Activated CD8-positive, alpha-beta memory T cell treated with anti-CD3 and anti-CD28 coated beads, Interleukin-2, amount 50 U/mL, for 24 hours (primary cell): ENCODE measurements at regions not wholly inside any gene's neighbourhood (a gene's known extent, or its start where the extent isn't known, plus 50 kb on each side); places are given as distances from the start of the nearest gene placed in this dataset.

Experiments used
- DNase-seq: peaks from one replicate; pipeline ENCODE4 v3.0.0-alpha.2; 2020; ENCODE audit errors: extremely low read depth

GRCh38 chr2:13014783-13015182, 298.0 kb downstream of the TRIB2 start:
- no peak for DNase-seq

- no peak for DNase-seq
Observed at GRCh38 chr2:13015532-13016320, 299.0 kb downstream of the TRIB2 start.

- no peak for DNase-seq
Observed at GRCh38 chr2:13018490-13018889, 301.8 kb downstream of the TRIB2 start.

- no peak for DNase-seq
Observed at GRCh38 chr2:13019781-13020180, 303.0 kb downstream of the TRIB2 start.

- DNase-seq = no peak
Observed at GRCh38 chr2:13020469-13020868, 303.7 kb downstream of the TRIB2 start.

GRCh38 chr2:13021470-13021957, 304.8 kb downstream of the TRIB2 start:
- no peak for DNase-seq

- no peak for DNase-seq
Observed at GRCh38 chr2:13030606-13031005, 313.9 kb downstream of the TRIB2 start.

GRCh38 chr2:13034861-13035260, 318.1 kb downstream of the TRIB2 start:
- DNase-seq = no peak

GRCh38 chr2:13035866-13036265, 319.1 kb downstream of the TRIB2 start:
- DNase-seq = no peak

GRCh38 chr2:13040043-13040442, 323.3 kb downstream of the TRIB2 start:
- DNase-seq = no peak

- DNase-seq = no peak
Observed at GRCh38 chr2:13046557-13047165, 329.9 kb downstream of the TRIB2 start.

- DNase-seq = no peak
Observed at GRCh38 chr2:13050764-13051163, 334.0 kb downstream of the TRIB2 start.

- no peak for DNase-seq
Observed at GRCh38 chr2:13052547-13052946, 335.8 kb downstream of the TRIB2 start.

- no peak for DNase-seq
Observed at GRCh38 chr2:13056259-13056843, 339.6 kb downstream of the TRIB2 start.

GRCh38 chr2:13057671-13058070, 340.9 kb downstream of the TRIB2 start:
- no peak for DNase-seq

GRCh38 chr2:13066676-13067075, 349.9 kb downstream of the TRIB2 start:
- no peak for DNase-seq

GRCh38 chr2:13067508-13067907, 350.8 kb downstream of the TRIB2 start:
- DNase-seq = no peak

- DNase-seq = no peak
Observed at GRCh38 chr2:13089971-13090370, 373.2 kb downstream of the TRIB2 start.

- no peak for DNase-seq
Observed at GRCh38 chr2:13091455-13091854, 374.7 kb downstream of the TRIB2 start.

- no peak for DNase-seq
Observed at GRCh38 chr2:13091861-13092378, 375.2 kb downstream of the TRIB2 start.

GRCh38 chr2:13093416-13093991, 376.8 kb downstream of the TRIB2 start:
- no peak for DNase-seq

- DNase-seq = no peak
Observed at GRCh38 chr2:13102397-13103063, 385.8 kb downstream of the TRIB2 start.
